ENCODE measurements at regions not wholly inside any gene's neighbourhood (a gene's known extent, or its start where the extent isn't known, plus 50 kb on each side); places are given as distances from the start of the nearest gene placed in this dataset.

DNA sequence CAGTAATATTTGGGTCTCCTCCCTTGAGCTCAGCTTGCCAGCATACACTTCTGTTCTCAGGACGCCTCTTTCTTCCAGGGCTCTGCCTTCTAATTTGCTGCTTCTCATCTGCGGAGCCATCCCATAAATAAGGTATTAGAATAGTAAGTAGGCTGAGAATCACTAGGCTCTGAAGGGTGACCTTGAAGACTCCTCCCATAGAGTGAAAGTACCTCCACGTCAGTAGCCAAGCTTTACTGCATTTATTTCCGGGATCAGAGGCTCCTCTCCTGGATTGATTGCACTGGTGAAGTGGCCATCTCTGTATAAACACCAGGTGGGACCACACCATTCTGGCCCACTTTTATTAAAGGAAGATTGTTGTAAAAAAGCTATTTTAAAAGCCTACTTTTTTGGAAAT lies 315.5 kb downstream of the FAT3 start:
- TF ChIP-seq, protein P1, sequence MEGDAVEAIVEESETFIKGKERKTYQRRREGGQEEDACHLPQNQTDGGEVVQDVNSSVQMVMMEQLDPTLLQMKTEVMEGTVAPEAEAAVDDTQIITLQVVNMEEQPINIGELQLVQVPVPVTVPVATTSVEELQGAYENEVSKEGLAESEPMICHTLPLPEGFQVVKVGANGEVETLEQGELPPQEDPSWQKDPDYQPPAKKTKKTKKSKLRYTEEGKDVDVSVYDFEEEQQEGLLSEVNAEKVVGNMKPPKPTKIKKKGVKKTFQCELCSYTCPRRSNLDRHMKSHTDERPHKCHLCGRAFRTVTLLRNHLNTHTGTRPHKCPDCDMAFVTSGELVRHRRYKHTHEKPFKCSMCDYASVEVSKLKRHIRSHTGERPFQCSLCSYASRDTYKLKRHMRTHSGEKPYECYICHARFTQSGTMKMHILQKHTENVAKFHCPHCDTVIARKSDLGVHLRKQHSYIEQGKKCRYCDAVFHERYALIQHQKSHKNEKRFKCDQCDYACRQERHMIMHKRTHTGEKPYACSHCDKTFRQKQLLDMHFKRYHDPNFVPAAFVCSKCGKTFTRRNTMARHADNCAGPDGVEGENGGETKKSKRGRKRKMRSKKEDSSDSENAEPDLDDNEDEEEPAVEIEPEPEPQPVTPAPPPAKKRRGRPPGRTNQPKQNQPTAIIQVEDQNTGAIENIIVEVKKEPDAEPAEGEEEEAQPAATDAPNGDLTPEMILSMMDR (IDR thresholded peaks at IDR 0.05) = no peak
- no peak for TF ChIP-seq ZFX (IDR thresholded peaks at IDR 0.05; ENCODE audit: borderline replicate concordance)
